ENCODE measurements at regions not wholly inside any gene's neighbourhood (a gene's known extent, or its start where the extent isn't known, plus 50 kb on each side); places are given as distances from the start of the nearest gene placed in this dataset.

GRCh38 chr1:83102630-83103071 lies 896.3 kb downstream of the TTLL7 start:
- no peak for DNase-seq

GRCh38 chr1:83101406-83101805 lies 897.5 kb downstream of the TTLL7 start:
- no peak for DNase-seq

GRCh38 chr1:83100133-83100532 lies 898.8 kb downstream of the TTLL7 start:
- DNase-seq: no peak

GRCh38 chr1:83098791-83099190 lies 900.1 kb downstream of the TTLL7 start:
- no peak for DNase-seq

GRCh38 chr1:83098131-83098530 lies 900.8 kb downstream of the TTLL7 start:
- DNase-seq: no peak

- no peak for DNase-seq
These were observed 901.2 kb downstream of the TTLL7 start for GRCh38 chr1:83097715-83098114.

- no peak for DNase-seq
These were observed 903.4 kb downstream of the TTLL7 start for GRCh38 chr1:83095570-83095969.

GRCh38 chr1:83090195-83090594 lies 908.7 kb downstream of the TTLL7 start:
- DNase-seq: no peak

GRCh38 chr1:83087851-83088250 lies 911.1 kb downstream of the TTLL7 start:
- DNase-seq: no peak

GRCh38 chr1:83086986-83087512 lies 911.9 kb downstream of the TTLL7 start:
- DNase-seq: no peak

GRCh38 chr1:83086346-83086745 lies 912.6 kb downstream of the TTLL7 start:
- no peak for DNase-seq

- no peak for DNase-seq
These were observed 915.2 kb downstream of the TTLL7 start for GRCh38 chr1:83083589-83084224.

- DNase-seq: no peak
These were observed 921.5 kb downstream of the TTLL7 start for GRCh38 chr1:83077411-83077810.

- DNase-seq: no peak
These were observed 923.8 kb downstream of the TTLL7 start for GRCh38 chr1:83075107-83075506.

- no peak for DNase-seq
These were observed 931.0 kb downstream of the TTLL7 start for GRCh38 chr1:83067954-83068353.

- DNase-seq: no peak
These were observed 932.8 kb downstream of the TTLL7 start for GRCh38 chr1:83065952-83066727.

GRCh38 chr1:83064589-83065242 lies 934.2 kb downstream of the TTLL7 start:
- DNase-seq: no peak

- DNase-seq: no peak
These were observed 938.1 kb downstream of the TTLL7 start for GRCh38 chr1:83060651-83061390.

- DNase-seq: no peak
These were observed 938.7 kb downstream of the TTLL7 start for GRCh38 chr1:83060221-83060620.

- DNase-seq: no peak
These were observed 940.6 kb downstream of the TTLL7 start for GRCh38 chr1:83058327-83058726.

GRCh38 chr1:83055391-83056170 lies 943.4 kb downstream of the TTLL7 start:
- DNase-seq: no peak

Data from amygdala (tissue), 56 donors.